Prostate gland (tissue), 2 donors: ENCODE measurements at regions not wholly inside any gene's neighbourhood (a gene's known extent, or its start where the extent isn't known, plus 50 kb on each side); places are given as distances from the start of the nearest gene placed in this dataset.

Source experiments
- DNase-seq: peaks from one replicate; pipeline ENCODE4 v3.0.0-alpha.2; 2019; ENCODE audit warnings: low spot score
- H3K27ac ChIP-seq, 2 donors: fragments of 200-600 bp; sonication (generic); 2 replicates each; pipeline ENCODE4 v1.5.1; 2017 to 2019
- H3K27me3 ChIP-seq: fragments of 200-600 bp; sonication (generic); replicated peaks from 2 replicates; pipeline ENCODE4 v1.5.1; 2019; ENCODE audit not compliant: insufficient read depth
- H3K36me3 ChIP-seq, 2 donors: fragments of 200-600 bp; sonication (generic); 1 replicate in 1 of 2; 2 replicates in 1 of 2; pipeline versions ENCODE4 v1.5.1 to v1.8.1; 2017 to 2019
- H3K4me1 ChIP-seq: fragments of 200-600 bp; sonication (generic); replicated peaks from 2 replicates; pipeline ENCODE4 v1.5.1; 2019
- H3K4me3 ChIP-seq, 2 donors: fragments of 200-600 bp; sonication (generic); 2 replicates each; pipeline ENCODE4 v1.5.1; 2017 to 2019
- H3K9me3 ChIP-seq: fragments of 200-600 bp; sonication (generic); 2 replicates; pipeline ENCODE4 v1.5.1; 2017
- POLR2A ChIP-seq: fragments of 450-650 bp; IDR thresholded peaks from one replicate; pipeline ENCODE4 v1.6.1; 2016; ENCODE audit warnings: antibody characterized with exemption, mild to moderate bottlenecking
- POLR2AphosphoS5 ChIP-seq: sonication (generic); formaldehyde crosslinking; IDR thresholded peaks from one replicate; pipeline ENCODE4 v1.6.1; 2017; ENCODE audit warnings: antibody characterized with exemption
- WGBS: methylation state at CpG from one replicate; pipeline ENCODE4 v1.1.5; 2018; 5-methylcytosine and 5-hydroxymethylcytosine counted together
- intact Hi-C: fragments of 100-400 bp; cut with DNase I; formaldehyde crosslinking; loops from one replicate; pipeline ENCODE4 v1.14.2; 2022
- TF ChIP-seq, protein P1 (sequence below), 4 experiments: fragments of 200-600 bp in 2 of 4; fragments of 450-650 bp in 2 of 4; sonication (generic) in 2 of 4; IDR thresholded peaks; 1 replicate in 3 of 4; 2 replicates in 1 of 4; pipeline ENCODE4 v1.5.1; 2016 to 2019; ENCODE audit warnings: antibody characterized with exemption in 4 of 4, mild to moderate bottlenecking in 2 of 4, moderate library complexity in 2 of 4

DNA sequence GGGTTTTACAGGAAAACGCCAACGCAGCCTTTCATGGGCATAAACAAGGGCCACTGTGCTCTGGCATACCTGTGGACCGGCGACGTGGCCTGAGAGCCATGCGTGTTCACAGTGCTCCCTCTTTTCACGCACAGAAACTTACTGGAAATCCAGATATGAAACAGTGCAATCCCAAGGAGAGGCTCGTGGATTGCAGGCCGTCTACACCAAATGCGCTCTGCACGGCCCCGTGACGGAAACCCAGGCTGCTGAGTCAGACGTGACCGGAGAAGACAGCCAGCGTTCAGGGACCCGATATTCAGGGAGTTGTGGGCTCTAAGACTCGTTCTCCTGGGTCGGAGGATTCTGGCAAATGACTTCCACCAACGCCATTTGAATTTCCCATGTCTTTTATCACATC is 129.2 kb downstream of the FOXL1 start:
- WGBS = 58% methylated on average over 19 of the region's 20 CpGs
- no peaks in the 10 kb centered on the region for H3K36me3 ChIP-seq
- H3K9me3 ChIP-seq = no peaks in the 10 kb centered on the region
- no peak for TF ChIP-seq POLR2A
- TF ChIP-seq, protein P1, sequence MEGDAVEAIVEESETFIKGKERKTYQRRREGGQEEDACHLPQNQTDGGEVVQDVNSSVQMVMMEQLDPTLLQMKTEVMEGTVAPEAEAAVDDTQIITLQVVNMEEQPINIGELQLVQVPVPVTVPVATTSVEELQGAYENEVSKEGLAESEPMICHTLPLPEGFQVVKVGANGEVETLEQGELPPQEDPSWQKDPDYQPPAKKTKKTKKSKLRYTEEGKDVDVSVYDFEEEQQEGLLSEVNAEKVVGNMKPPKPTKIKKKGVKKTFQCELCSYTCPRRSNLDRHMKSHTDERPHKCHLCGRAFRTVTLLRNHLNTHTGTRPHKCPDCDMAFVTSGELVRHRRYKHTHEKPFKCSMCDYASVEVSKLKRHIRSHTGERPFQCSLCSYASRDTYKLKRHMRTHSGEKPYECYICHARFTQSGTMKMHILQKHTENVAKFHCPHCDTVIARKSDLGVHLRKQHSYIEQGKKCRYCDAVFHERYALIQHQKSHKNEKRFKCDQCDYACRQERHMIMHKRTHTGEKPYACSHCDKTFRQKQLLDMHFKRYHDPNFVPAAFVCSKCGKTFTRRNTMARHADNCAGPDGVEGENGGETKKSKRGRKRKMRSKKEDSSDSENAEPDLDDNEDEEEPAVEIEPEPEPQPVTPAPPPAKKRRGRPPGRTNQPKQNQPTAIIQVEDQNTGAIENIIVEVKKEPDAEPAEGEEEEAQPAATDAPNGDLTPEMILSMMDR (IDR thresholded peaks at IDR 0.05) = no peak
- TF ChIP-seq POLR2AphosphoS5 = no peak
- intact Hi-C loops = no loop called here
- DNase-seq = no peak
- no peak overlapping the region for H3K27ac ChIP-seq
- H3K4me1 ChIP-seq = no peaks in the 10 kb centered on the region
- H3K27me3 ChIP-seq = peaks cover 3% of the 10 kb centered on the region
- no peak overlapping the region for H3K4me3 ChIP-seq

DNA sequence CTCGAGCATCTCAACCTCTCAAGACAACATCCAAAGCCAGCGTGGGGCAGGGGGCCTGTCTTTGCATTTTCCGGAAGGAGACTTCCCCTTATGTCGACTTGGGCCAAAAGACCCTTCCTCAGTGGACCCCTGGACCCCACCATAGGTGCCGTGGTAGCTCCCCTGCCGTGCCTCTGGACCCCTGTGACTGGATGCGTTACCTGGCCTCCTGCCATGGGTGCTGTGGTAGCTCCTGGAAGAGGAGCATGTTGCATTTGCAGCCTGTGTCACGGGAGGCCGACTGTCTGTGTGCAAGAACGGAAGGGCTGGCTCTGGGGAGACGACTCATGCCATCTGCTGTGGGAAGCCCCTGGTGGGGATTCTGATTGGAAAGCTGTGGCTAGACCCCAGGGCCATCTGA is 130.1 kb downstream of the FOXL1 start:
- WGBS = 80% methylated on average over 11 of the region's 11 CpGs
- TF ChIP-seq, protein P1 (IDR thresholded peaks at IDR 0.05) = no peak
- TF ChIP-seq POLR2AphosphoS5 (no peak), POLR2A (no peak)
- Histone ChIP-seq H3K4me3 (no peak overlapping the region), H3K9me3 (no peaks in the 10 kb centered on the region), H3K27me3 (peaks cover 5% of the 10 kb centered on the region), H3K36me3 (no peaks in the 10 kb centered on the region), H3K4me1 (no peaks in the 10 kb centered on the region), H3K27ac (no peak overlapping the region)
- DNase-seq = no peak
- intact Hi-C loops = no loop called here

DNA sequence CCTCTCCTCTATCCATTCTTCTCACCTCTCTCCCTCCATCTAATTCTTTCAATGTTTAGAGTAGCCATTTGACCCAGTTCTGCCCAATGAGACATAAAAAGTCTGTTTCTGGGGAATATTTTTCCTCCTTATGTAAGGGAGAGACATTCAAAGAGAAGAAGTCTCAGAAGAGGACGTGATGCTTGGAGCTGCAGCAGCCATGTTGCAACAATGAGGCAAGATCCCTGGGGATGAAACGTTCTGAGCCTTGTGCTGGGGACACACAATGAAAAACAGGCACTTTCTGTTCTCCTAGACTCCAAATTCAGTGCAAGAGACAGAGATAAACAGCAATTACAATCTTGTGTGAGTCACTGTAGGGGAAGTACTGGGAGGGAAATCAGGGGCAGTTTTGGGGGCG is 130.8 kb downstream of the FOXL1 start:
- intact Hi-C loops = no loop called here
- H3K36me3 ChIP-seq = no peaks in the 10 kb centered on the region
- H3K27me3 ChIP-seq = peaks cover 5% of the 10 kb centered on the region
- 92% methylated on average over 3 of the region's 3 CpGs for WGBS
- no peak for DNase-seq
- no peak overlapping the region for H3K27ac ChIP-seq
- no peaks in the 10 kb centered on the region for H3K4me1 ChIP-seq
- TF ChIP-seq, protein P1 (IDR thresholded peaks at IDR 0.05) = no peak
- TF ChIP-seq POLR2A = no peak
- no peak for TF ChIP-seq POLR2AphosphoS5
- H3K9me3 ChIP-seq = no peaks in the 10 kb centered on the region
- H3K4me3 ChIP-seq = no peak overlapping the region

DNA sequence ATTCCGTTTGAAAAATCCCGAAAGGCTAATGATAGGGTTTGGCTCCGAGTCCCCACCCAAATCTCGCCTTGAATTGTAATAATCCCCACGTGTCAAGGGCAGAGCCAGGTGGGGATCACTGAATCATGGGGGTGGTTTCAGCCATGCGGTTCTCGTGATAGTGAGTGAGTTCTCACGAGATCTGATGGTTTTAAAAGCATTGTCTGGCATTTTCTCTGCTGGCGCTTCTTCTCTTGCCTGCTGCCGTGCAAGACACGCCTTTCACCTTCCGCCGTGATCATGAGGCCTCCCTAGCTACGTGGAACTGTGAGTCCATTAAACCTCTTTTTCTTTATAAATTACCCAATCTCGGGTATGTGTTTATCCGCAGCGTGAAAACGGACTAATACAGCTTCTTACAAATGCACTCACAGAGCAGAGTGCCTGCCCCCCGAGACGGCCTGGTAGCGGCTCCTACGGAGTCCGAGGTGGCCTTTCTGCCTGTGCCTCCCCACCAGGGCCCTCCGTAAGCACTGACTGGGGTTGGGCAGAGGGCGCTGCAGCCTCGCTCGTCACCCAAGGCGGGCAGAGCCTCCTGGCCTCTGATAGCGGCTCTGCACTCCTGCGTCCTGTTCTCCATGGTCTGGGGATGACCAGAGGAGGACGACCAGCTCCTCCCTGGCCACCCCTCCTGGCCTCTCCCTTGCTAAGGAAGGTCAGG is 131.7 kb downstream of the FOXL1 start:
- intact Hi-C loops = no loop called here
- H3K4me3 ChIP-seq = no peak overlapping the region
- H3K27me3 ChIP-seq = peaks cover 5% of the 10 kb centered on the region
- no peak overlapping the region for H3K27ac ChIP-seq
- H3K9me3 ChIP-seq = no peaks in the 10 kb centered on the region
- DNase-seq = no peak
- no peaks in the 10 kb centered on the region for H3K4me1 ChIP-seq
- TF ChIP-seq, protein P1 (IDR thresholded peaks at IDR 0.05) = no peak
- TF ChIP-seq POLR2AphosphoS5 (no peak), POLR2A (no peak)
- 95% methylated on average over 30 of the region's 31 CpGs for WGBS
- no peaks in the 10 kb centered on the region for H3K36me3 ChIP-seq

DNA sequence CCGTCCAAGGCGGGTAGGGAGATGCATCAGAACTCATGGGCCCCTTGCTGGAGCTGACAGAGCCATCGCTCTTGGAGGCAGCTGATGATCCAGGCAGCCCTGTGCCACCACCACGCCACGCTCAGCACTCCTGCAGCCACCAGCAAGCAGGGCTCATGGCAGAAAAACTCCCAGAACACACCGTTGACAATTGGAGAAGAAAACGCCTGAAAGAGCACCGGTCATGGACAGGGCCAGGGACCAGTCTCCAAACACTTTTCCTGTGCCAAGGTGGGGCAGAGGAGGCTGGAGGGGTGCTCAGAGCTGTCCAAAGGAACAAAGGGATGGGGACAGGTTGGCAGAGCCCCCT is 132.2 kb downstream of the FOXL1 start:
- WGBS = 85% methylated on average over 6 of the region's 8 CpGs
- Histone ChIP-seq H3K27me3 (peaks cover 5% of the 10 kb centered on the region), H3K4me3 (no peak overlapping the region), H3K27ac (no peak overlapping the region), H3K36me3 (no peaks in the 10 kb centered on the region), H3K4me1 (no peaks in the 10 kb centered on the region), H3K9me3 (no peaks in the 10 kb centered on the region)
- no peak for DNase-seq
- intact Hi-C loops = no loop called here
- TF ChIP-seq POLR2AphosphoS5 = no peak
- TF ChIP-seq POLR2A = no peak
- TF ChIP-seq, protein P1 (IDR thresholded peaks at IDR 0.05) = no peak
